ENCODE measurements at regions not wholly inside any gene's neighbourhood (a gene's known extent, or its start where the extent isn't known, plus 50 kb on each side); places are given as distances from the start of the nearest gene placed in this dataset.

- TF ChIP-seq, protein P1, sequence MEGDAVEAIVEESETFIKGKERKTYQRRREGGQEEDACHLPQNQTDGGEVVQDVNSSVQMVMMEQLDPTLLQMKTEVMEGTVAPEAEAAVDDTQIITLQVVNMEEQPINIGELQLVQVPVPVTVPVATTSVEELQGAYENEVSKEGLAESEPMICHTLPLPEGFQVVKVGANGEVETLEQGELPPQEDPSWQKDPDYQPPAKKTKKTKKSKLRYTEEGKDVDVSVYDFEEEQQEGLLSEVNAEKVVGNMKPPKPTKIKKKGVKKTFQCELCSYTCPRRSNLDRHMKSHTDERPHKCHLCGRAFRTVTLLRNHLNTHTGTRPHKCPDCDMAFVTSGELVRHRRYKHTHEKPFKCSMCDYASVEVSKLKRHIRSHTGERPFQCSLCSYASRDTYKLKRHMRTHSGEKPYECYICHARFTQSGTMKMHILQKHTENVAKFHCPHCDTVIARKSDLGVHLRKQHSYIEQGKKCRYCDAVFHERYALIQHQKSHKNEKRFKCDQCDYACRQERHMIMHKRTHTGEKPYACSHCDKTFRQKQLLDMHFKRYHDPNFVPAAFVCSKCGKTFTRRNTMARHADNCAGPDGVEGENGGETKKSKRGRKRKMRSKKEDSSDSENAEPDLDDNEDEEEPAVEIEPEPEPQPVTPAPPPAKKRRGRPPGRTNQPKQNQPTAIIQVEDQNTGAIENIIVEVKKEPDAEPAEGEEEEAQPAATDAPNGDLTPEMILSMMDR (conservative IDR thresholded peaks at IDR 0.05) = no peak
- TF ChIP-seq ZFX (IDR thresholded peaks at IDR 0.05) = no peak
- no peak overlapping the region for H3K27ac ChIP-seq
Observed at GRCh38 chr6:159110748-159111147, 58.5 kb upstream of the FNDC1 start.

DNA sequence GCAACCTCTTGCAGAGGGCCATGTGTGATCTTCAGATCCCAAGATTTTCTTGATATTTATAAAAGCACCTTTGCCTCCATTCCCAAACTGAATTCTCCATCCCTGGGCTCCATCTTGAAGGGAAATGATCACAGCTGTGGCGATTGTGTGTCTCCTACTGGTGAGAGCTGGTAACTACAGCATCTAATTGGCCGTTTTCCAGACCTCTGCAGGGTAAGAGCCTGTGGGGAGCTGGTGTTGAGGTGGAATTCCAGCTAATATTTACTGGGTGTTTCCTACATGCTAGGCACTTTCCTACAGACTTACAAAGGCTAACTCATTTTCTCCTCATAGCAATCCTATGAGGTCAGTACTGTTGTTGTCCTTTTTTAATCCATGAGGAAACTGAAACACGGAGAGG lies 59.2 kb upstream of the FNDC1 start:
- H3K27ac ChIP-seq = no peak overlapping the region
- no peak for TF ChIP-seq ZFX (IDR thresholded peaks at IDR 0.05)
- TF ChIP-seq, protein P1 (conservative IDR thresholded peaks at IDR 0.05) = peak; percentile 42

GRCh38 chr6:159109391-159109790 lies 59.8 kb upstream of the FNDC1 start:
- H3K27ac ChIP-seq = no peak overlapping the region
- no peak for TF ChIP-seq ZFX (IDR thresholded peaks at IDR 0.05)
- TF ChIP-seq, protein P1 (conservative IDR thresholded peaks at IDR 0.05) = no peak

- no peak overlapping the region for H3K27ac ChIP-seq
- no peak for TF ChIP-seq ZFX (IDR thresholded peaks at IDR 0.05)
- TF ChIP-seq, protein P1 (conservative IDR thresholded peaks at IDR 0.05) = no peak
Observed at GRCh38 chr6:159108426-159108985, 60.7 kb upstream of the FNDC1 start.

DNA sequence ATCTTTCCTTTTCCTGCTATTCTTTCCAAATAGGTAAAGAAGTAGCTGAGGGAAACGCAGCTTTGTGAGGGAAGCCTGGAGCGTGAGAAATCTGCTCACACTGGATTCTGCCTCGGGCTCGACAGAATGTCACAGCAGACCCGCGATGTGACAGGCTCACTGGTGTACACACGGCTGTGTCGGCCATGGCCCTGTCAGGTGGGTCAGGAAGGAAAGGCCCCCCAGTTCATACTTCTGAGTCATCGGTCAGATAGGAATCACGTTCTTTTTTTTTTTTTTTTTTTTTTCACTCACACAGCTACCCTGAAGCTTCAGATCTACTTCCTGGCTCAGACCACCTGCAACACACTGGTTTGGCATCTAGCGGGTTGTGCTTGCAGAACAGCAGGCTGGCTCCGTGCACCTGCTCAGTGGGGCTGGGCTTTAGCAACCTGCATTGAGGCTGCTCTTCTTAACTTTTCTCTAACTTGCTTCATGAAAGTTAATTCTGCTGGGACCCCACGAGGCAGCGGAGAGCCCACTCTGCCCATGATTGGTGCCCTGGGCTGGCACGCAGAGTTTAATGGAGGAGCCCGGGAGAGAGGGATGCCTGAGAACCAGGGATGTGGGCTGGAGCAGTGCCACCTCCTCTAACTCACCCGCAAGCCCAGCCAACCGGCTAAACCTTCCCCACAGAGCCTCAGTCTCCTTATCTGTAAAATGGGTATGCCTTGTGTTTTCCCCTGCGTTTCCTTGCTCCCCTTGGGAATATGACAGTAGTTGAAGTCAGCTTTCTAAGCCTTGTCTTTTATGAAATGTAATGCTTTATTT lies 61.5 kb upstream of the FNDC1 start:
- no peak for TF ChIP-seq ZFX (IDR thresholded peaks at IDR 0.05)
- TF ChIP-seq, protein P1 (conservative IDR thresholded peaks at IDR 0.05) = no peak
- H3K27ac ChIP-seq = no peak overlapping the region

GRCh38 chr6:159106627-159107241 lies 61.9 kb upstream of the TAGAP start:
- no peak overlapping the region for H3K27ac ChIP-seq
- no peak for TF ChIP-seq ZFX (IDR thresholded peaks at IDR 0.05)
- TF ChIP-seq, protein P1 (conservative IDR thresholded peaks at IDR 0.05) = no peak

GRCh38 chr6:159105716-159106115 lies 60.9 kb upstream of the TAGAP start:
- no peak for TF ChIP-seq ZFX (IDR thresholded peaks at IDR 0.05)
- TF ChIP-seq, protein P1 (conservative IDR thresholded peaks at IDR 0.05) = no peak
- H3K27ac ChIP-seq = no peak overlapping the region
